ENCODE measurements at regions not wholly inside any gene's neighbourhood (a gene's known extent, or its start where the extent isn't known, plus 50 kb on each side); places are given as distances from the start of the nearest gene placed in this dataset.

- TF ChIP-seq CTCF (conservative IDR thresholded peaks at IDR 0.05) (no peak), ZFX (IDR thresholded peaks at IDR 0.05) (no peak)
- no peak overlapping the region for H3K27ac ChIP-seq
Observed at GRCh38 chr20:55704458-55704857, 300.9 kb downstream of the CBLN4 start.

GRCh38 chr20:55701467-55701866 is 303.9 kb downstream of the CBLN4 start:
- TF ChIP-seq CTCF (conservative IDR thresholded peaks at IDR 0.05), result no peak
- no peak overlapping the region for H3K27ac ChIP-seq

- no peak overlapping the region for H3K27ac ChIP-seq
- TF ChIP-seq ZFX (IDR thresholded peaks at IDR 0.05) (no peak), CTCF (conservative IDR thresholded peaks at IDR 0.05) (no peak)
Observed at GRCh38 chr20:55696520-55696919, 308.8 kb downstream of the CBLN4 start.

GRCh38 chr20:55693641-55694040 is 311.7 kb downstream of the CBLN4 start:
- TF ChIP-seq CTCF (conservative IDR thresholded peaks at IDR 0.05) (no peak), ZFX (IDR thresholded peaks at IDR 0.05) (no peak)
- H3K27ac ChIP-seq, result no peak overlapping the region

GRCh38 chr20:55685841-55686240 is 319.5 kb downstream of the CBLN4 start:
- TF ChIP-seq ZFX (IDR thresholded peaks at IDR 0.05) (no peak), CTCF (conservative IDR thresholded peaks at IDR 0.05) (no peak)
- no peak overlapping the region for H3K27ac ChIP-seq

GRCh38 chr20:55685425-55685824 is 319.9 kb downstream of the CBLN4 start:
- no peak overlapping the region for H3K27ac ChIP-seq
- TF ChIP-seq CTCF (conservative IDR thresholded peaks at IDR 0.05), result no peak
- TF ChIP-seq ZFX (IDR thresholded peaks at IDR 0.05), result no peak

GRCh38 chr20:55684578-55684977 is 320.7 kb downstream of the CBLN4 start:
- no peak for TF ChIP-seq ZFX (IDR thresholded peaks at IDR 0.05)
- no peak for TF ChIP-seq CTCF (conservative IDR thresholded peaks at IDR 0.05)
- no peak overlapping the region for H3K27ac ChIP-seq
